ENCODE measurements at regions not wholly inside any gene's neighbourhood (a gene's known extent, or its start where the extent isn't known, plus 50 kb on each side); places are given as distances from the start of the nearest gene placed in this dataset.

- no peaks in the 10 kb centered on the region for H3K4me1 ChIP-seq (ENCODE audit: control insufficient read depth, insufficient read depth, low read length)
- H3K36me3 ChIP-seq (ENCODE audit: control insufficient read depth in 2 of 2, insufficient read depth in 2 of 2, low read length in 1 of 2), result no peaks in the 10 kb centered on the region
- no peaks in the 10 kb centered on the region for H3K27me3 ChIP-seq (replicated peaks in 1 of 2; ENCODE audit: control insufficient read depth in 2 of 2, insufficient read depth in 2 of 2, low read length in 1 of 2)
- POLR2A ChIA-PET, result no interaction called here
- CTCF ChIA-PET, result interaction anchor here (1.4 kb wide), 1 partner anchor 8 kb away, joined by 5 read pairs; no protein-coding TSS in a partner anchor
- WGBS (ENCODE audit: insufficient coverage, insufficient replicate concordance, low lambda C conversion rate, missing lambda C conversion rate), result 37% methylated on average over 5 of the region's 5 CpGs
- SMC1A ChIA-PET (ENCODE audit: uncharacterized antibody, unreplicated experiment), result interaction anchor here (0.8 to 1.9 kb wide), 3 partner anchors 50 to 101 kb away, joined by 3 to 5 read pairs (median 3); no protein-coding TSS in a partner anchor
- H3K4me3 ChIP-seq, result no peak overlapping the region
- RAD21 ChIA-PET (ENCODE audit: unreplicated experiment), result interaction anchor here (1.8 kb wide), 1 partner anchor 8 kb away, joined by 6 read pairs; no protein-coding TSS in a partner anchor
- H3K27ac ChIP-seq (ENCODE audit: control insufficient read depth, insufficient read depth), result no peak overlapping the region
- intact Hi-C loops (cut with micrococcal nuclease; ENCODE audit: unreplicated experiment) (no loop called here), in situ Hi-C loops (cut with MboI) (no loop called here)
- no peaks in the 10 kb centered on the region for H4K20me1 ChIP-seq (ENCODE audit: control insufficient read depth, insufficient read depth)
- ATAC-seq (no peak), DNase-seq (ENCODE audit: low read depth, low spot score) (no peak), FAIRE-seq (no peak)
- no peaks in the 10 kb centered on the region for H3K79me2 ChIP-seq (ENCODE audit: control insufficient read depth, insufficient read depth, low read length)
- BruUV-seq (replicated peaks), result no TSS peak
- H3K9ac ChIP-seq (ENCODE audit: control insufficient read depth, insufficient read depth, low read length), result no peak overlapping the region
- no peak overlapping the region for H2AFZ ChIP-seq (ENCODE audit: control insufficient read depth, low read depth, low read length)
- H3K9me3 ChIP-seq (replicated peaks; ENCODE audit: control insufficient read depth, insufficient read depth, low read length), result no peaks in the 10 kb centered on the region
- no peak overlapping the region for H3K4me2 ChIP-seq (ENCODE audit: control insufficient read depth, insufficient read depth)
- TF ChIP-seq NFYB (IDR thresholded peaks at IDR 0.05; ENCODE audit: insufficient read depth, low read depth, low read length) (no peak), ZNF384 (IDR thresholded peaks at IDR 0.05; ENCODE audit: borderline replicate concordance, low read depth, low read length) (no peak), KDM1A (IDR thresholded peaks at IDR 0.05; ENCODE audit: borderline replicate concordance) (no peak), ZNF274 (IDR thresholded peaks at IDR 0.05; ENCODE audit: insufficient read depth, insufficient read length) (no peak), KAT2A (conservative IDR thresholded peaks at IDR 0.05; ENCODE audit: control insufficient read depth, low read depth, low read length) (no peak), EZH2 (IDR thresholded peaks at IDR 0.05; ENCODE audit: borderline replicate concordance, control insufficient read depth, low read depth, low read length) (no peak), BHLHE40 (IDR thresholded peaks at IDR 0.05; ENCODE audit: borderline replicate concordance in 1 of 2, low read depth in 2 of 2, low read length in 1 of 2) (no peak), STAT1 (conservative IDR thresholded peaks at IDR 0.05) (no peak), ZNF687 (IDR thresholded peaks at IDR 0.05) (no peak), LARP7 (IDR thresholded peaks at IDR 0.05) (no peak), EGR1 (IDR thresholded peaks at IDR 0.05; ENCODE audit: borderline replicate concordance in 1 of 2, low read depth in 2 of 2, low read length in 2 of 2) (no peak), BMI1 (IDR thresholded peaks at IDR 0.05; ENCODE audit: borderline replicate concordance) (no peak), CEBPB (IDR thresholded peaks at IDR 0.05; ENCODE audit: borderline replicate concordance in 1 of 2, low read depth in 2 of 2, low read length in 2 of 2) (no peak), EP300 (IDR thresholded peaks at IDR 0.05; ENCODE audit: borderline replicate concordance in 1 of 2, control insufficient read depth in 1 of 2, low read depth in 2 of 2, low read length in 2 of 2) (no peak), BCL3 (IDR thresholded peaks at IDR 0.05; ENCODE audit: borderline replicate concordance, insufficient read depth, low read depth, low read length, poor library complexity, severe bottlenecking) (no peak), NFXL1 (IDR thresholded peaks at IDR 0.05; ENCODE audit: borderline replicate concordance) (no peak), ZNF24 (IDR thresholded peaks at IDR 0.05) (no peak), PBX3 (IDR thresholded peaks at IDR 0.05; ENCODE audit: insufficient replicate concordance, low read depth, low read length) (no peak)
These were observed 629.8 kb upstream of the IGFBP3 start for GRCh38 chr7:46550864-46551263.
